Activated T-helper 1 cell treated with anti-CD3 and anti-CD28 coated beads, Interleukin-12 subunit alpha, Interleukin-12 subunit beta, Interleukin-2, Interleukin-4 antibody, amounts not matched to agents 30 ng/mL and 10 ng/mL and 1 ng/mL, durations not matched to agents 14 hours and 24 hours and 36 hours (primary cell): ENCODE measurements at regions not wholly inside any gene's neighbourhood (a gene's known extent, or its start where the extent isn't known, plus 50 kb on each side); places are given as distances from the start of the nearest gene placed in this dataset.

Source experiments
- DNase-seq: peaks from one replicate; pipeline ENCODE4 v3.0.0; 2021; ENCODE audit warnings: low spot score
- H3K27ac Mint-ChIP-seq: one replicate; pipeline ENCODE4 v1.8.0; 2021; ENCODE audit warnings: mild to moderate bottlenecking, mixed read lengths
- H3K27me3 Mint-ChIP-seq: one replicate; pipeline ENCODE4 v1.8.0; 2022; ENCODE audit warnings: mild to moderate bottlenecking, moderate library complexity, mixed read lengths; ENCODE audit not compliant: insufficient read depth
- H3K36me3 Mint-ChIP-seq: one replicate; pipeline ENCODE4 v1.8.0; 2021; ENCODE audit warnings: low read depth, mixed read lengths
- H3K4me1 Mint-ChIP-seq: one replicate; pipeline ENCODE4 v1.8.0; 2021; ENCODE audit warnings: low read depth, mixed read lengths
- H3K4me3 Mint-ChIP-seq: one replicate; pipeline ENCODE4 v1.8.0; 2021; ENCODE audit warnings: mild to moderate bottlenecking, moderate library complexity, mixed read lengths
- H3K9me3 Mint-ChIP-seq: one replicate; pipeline ENCODE4 v1.8.0; 2021; ENCODE audit warnings: mixed read lengths
- intact Hi-C: fragments of 100-400 bp; cut with micrococcal nuclease; formaldehyde crosslinking; loops from one replicate; pipeline ENCODE4 v1.15.1; 2024

GRCh38 chr2:33791625-33792024 lies 192.5 kb upstream of the FAM98A start:
- Mint-ChIP-seq H3K9me3 (peaks cover 3% of the 10 kb centered on the region), H3K27ac (no peak overlapping the region), H3K36me3 (no peaks in the 10 kb centered on the region), H3K4me3 (no peak overlapping the region), H3K27me3 (no peaks in the 10 kb centered on the region), H3K4me1 (no peaks in the 10 kb centered on the region)
- DNase-seq: no peak
- intact Hi-C loops: no loop called here

GRCh38 chr2:33788044-33788443 lies 188.9 kb upstream of the FAM98A start:
- H3K27me3 Mint-ChIP-seq: no peaks in the 10 kb centered on the region
- intact Hi-C loops: no loop called here
- no peaks in the 10 kb centered on the region for H3K4me1 Mint-ChIP-seq
- no peak overlapping the region for H3K27ac Mint-ChIP-seq
- no peak overlapping the region for H3K4me3 Mint-ChIP-seq
- no peaks in the 10 kb centered on the region for H3K36me3 Mint-ChIP-seq
- DNase-seq: no peak
- H3K9me3 Mint-ChIP-seq: peaks cover 3% of the 10 kb centered on the region

GRCh38 chr2:33786881-33787280 lies 187.8 kb upstream of the FAM98A start:
- Mint-ChIP-seq H3K4me3 (no peak overlapping the region), H3K4me1 (no peaks in the 10 kb centered on the region), H3K36me3 (no peaks in the 10 kb centered on the region), H3K9me3 (no peaks in the 10 kb centered on the region), H3K27me3 (peaks cover 1% of the 10 kb centered on the region), H3K27ac (no peak overlapping the region)
- no peak for DNase-seq
- intact Hi-C loops: no loop called here

GRCh38 chr2:33785201-33786106 lies 186.4 kb upstream of the FAM98A start:
- Mint-ChIP-seq H3K36me3 (no peaks in the 10 kb centered on the region), H3K4me1 (no peaks in the 10 kb centered on the region), H3K27ac (no peak overlapping the region), H3K27me3 (peaks cover 1% of the 10 kb centered on the region), H3K4me3 (no peak overlapping the region), H3K9me3 (no peaks in the 10 kb centered on the region)
- intact Hi-C loops: no loop called here
- DNase-seq: no peak

- DNase-seq: no peak
- no peak overlapping the region for H3K4me3 Mint-ChIP-seq
- H3K9me3 Mint-ChIP-seq: no peaks in the 10 kb centered on the region
- no peaks in the 10 kb centered on the region for H3K36me3 Mint-ChIP-seq
- intact Hi-C loops: no loop called here
- no peaks in the 10 kb centered on the region for H3K4me1 Mint-ChIP-seq
- H3K27me3 Mint-ChIP-seq: peaks cover 1% of the 10 kb centered on the region
- H3K27ac Mint-ChIP-seq: no peak overlapping the region
These were observed 185.4 kb upstream of the FAM98A start for GRCh38 chr2:33784488-33784887.

- Mint-ChIP-seq H3K4me3 (no peak overlapping the region), H3K4me1 (no peaks in the 10 kb centered on the region), H3K9me3 (no peaks in the 10 kb centered on the region), H3K27ac (no peak overlapping the region), H3K36me3 (no peaks in the 10 kb centered on the region), H3K27me3 (peaks cover 1% of the 10 kb centered on the region)
- intact Hi-C loops: no loop called here
- no peak for DNase-seq
These were observed 183.5 kb upstream of the FAM98A start for GRCh38 chr2:33782395-33783230.

- intact Hi-C loops: no loop called here
- DNase-seq: no peak
These were observed 178.7 kb upstream of the FAM98A start for GRCh38 chr2:33777786-33778185.

GRCh38 chr2:33775306-33775705 lies 176.2 kb upstream of the FAM98A start:
- H3K27ac Mint-ChIP-seq: no peak overlapping the region
- no peak overlapping the region for H3K4me3 Mint-ChIP-seq
- no peaks in the 10 kb centered on the region for H3K27me3 Mint-ChIP-seq
- DNase-seq: no peak
- H3K36me3 Mint-ChIP-seq: no peaks in the 10 kb centered on the region
- H3K9me3 Mint-ChIP-seq: no peaks in the 10 kb centered on the region
- intact Hi-C loops: no loop called here
- no peaks in the 10 kb centered on the region for H3K4me1 Mint-ChIP-seq

More at GRCh38 chr2:33777786-33778185, 178.7 kb upstream of the FAM98A start:
- Mint-ChIP-seq H3K27me3 (peaks cover under 1% of the 10 kb centered on the region), H3K4me3 (no peak overlapping the region), H3K4me1 (no peaks in the 10 kb centered on the region), H3K27ac (no peak overlapping the region), H3K36me3 (no peaks in the 10 kb centered on the region), H3K9me3 (no peaks in the 10 kb centered on the region)

- H3K9me3 Mint-ChIP-seq: no peaks in the 10 kb centered on the region
- H3K27ac Mint-ChIP-seq: no peak overlapping the region
- intact Hi-C loops: no loop called here
- peaks cover 1% of the 10 kb centered on the region for H3K27me3 Mint-ChIP-seq
- no peak overlapping the region for H3K4me3 Mint-ChIP-seq
- H3K4me1 Mint-ChIP-seq: no peaks in the 10 kb centered on the region
- DNase-seq: no peak
- H3K36me3 Mint-ChIP-seq: no peaks in the 10 kb centered on the region
These were observed 170.9 kb upstream of the FAM98A start for GRCh38 chr2:33770023-33770422.

GRCh38 chr2:33766175-33766574 lies 167.1 kb upstream of the FAM98A start:
- Mint-ChIP-seq H3K9me3 (no peaks in the 10 kb centered on the region), H3K27me3 (peaks cover 1% of the 10 kb centered on the region), H3K4me1 (no peaks in the 10 kb centered on the region), H3K27ac (no peak overlapping the region), H3K36me3 (no peaks in the 10 kb centered on the region), H3K4me3 (no peak overlapping the region)
- DNase-seq: no peak
- intact Hi-C loops: no loop called here

- DNase-seq: no peak
- intact Hi-C loops: no loop called here
- Mint-ChIP-seq H3K36me3 (no peaks in the 10 kb centered on the region), H3K27me3 (peaks cover 1% of the 10 kb centered on the region), H3K4me3 (no peak overlapping the region), H3K4me1 (no peaks in the 10 kb centered on the region), H3K27ac (no peak overlapping the region), H3K9me3 (peaks cover 2% of the 10 kb centered on the region)
These were observed 166.0 kb upstream of the FAM98A start for GRCh38 chr2:33765122-33765521.

- Mint-ChIP-seq H3K4me3 (no peak overlapping the region), H3K27me3 (peaks cover 1% of the 10 kb centered on the region), H3K36me3 (no peaks in the 10 kb centered on the region), H3K27ac (no peak overlapping the region), H3K4me1 (no peaks in the 10 kb centered on the region), H3K9me3 (peaks cover 8% of the 10 kb centered on the region)
- intact Hi-C loops: no loop called here
- no peak for DNase-seq
These were observed 165.5 kb upstream of the FAM98A start for GRCh38 chr2:33764551-33764950.

GRCh38 chr2:33763671-33764310 lies 164.7 kb upstream of the FAM98A start:
- intact Hi-C loops: no loop called here
- Mint-ChIP-seq H3K27me3 (peaks cover 1% of the 10 kb centered on the region), H3K9me3 (peaks cover 8% of the 10 kb centered on the region), H3K36me3 (no peaks in the 10 kb centered on the region), H3K4me3 (no peak overlapping the region), H3K27ac (no peak overlapping the region), H3K4me1 (no peaks in the 10 kb centered on the region)
- DNase-seq: no peak
